ENCODE measurements at regions not wholly inside any gene's neighbourhood (a gene's known extent, or its start where the extent isn't known, plus 50 kb on each side); places are given as distances from the start of the nearest gene placed in this dataset.
"Not testable (repeated sequence)": the region's sequence is repeated elsewhere in the genome, so short reads cannot be mapped to it uniquely, and the experiment has no call there.

DNA sequence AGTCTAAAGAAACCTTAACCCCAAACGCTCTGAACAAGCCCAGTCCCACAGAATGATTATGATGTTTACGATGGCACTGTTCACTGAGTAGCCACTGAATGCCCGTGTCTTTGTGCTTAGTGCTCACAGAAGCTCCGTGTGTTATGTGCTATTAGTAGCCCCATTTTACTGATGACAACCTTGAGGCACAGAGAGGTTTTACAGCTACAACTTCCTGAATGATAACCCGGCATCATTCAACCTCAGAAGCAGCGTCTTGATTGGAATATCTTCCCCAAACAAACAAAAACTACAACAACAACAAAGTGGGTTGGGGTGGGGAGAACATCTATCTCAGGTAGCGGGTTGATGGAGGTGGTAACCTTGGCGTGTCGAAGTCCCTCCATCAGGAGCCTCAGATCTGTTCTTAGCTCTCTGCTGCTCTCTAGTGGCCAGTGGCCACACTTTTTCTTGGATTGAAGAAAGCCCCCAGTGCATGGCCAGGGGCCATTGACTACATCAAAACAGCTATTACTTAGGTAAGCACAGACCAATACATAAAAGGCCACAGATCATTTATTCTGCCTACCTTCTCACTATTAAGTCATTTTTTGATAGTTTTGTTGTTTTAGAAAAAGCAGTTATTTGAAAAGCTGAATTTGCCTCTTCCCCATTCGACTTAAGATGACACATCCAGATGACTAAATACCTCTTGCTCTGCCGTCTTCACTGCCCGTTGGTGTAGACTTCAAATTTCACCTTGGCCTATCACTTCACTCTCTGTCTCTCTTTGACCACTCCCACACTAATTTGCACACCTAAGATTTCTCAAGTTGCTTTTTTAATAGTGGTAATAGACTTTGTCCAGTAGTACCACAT lies 376.9 kb downstream of the GALC start:
- H3K27ac Mint-ChIP-seq, result no peak overlapping the region
- H3K4me3 Mint-ChIP-seq, result no peak overlapping the region
- H3K27me3 Mint-ChIP-seq, result peaks cover 2% of the 10 kb centered on the region
- H3K9me3 Mint-ChIP-seq, result peaks cover 8% of the 10 kb centered on the region
- no peaks in the 10 kb centered on the region for H3K36me3 Mint-ChIP-seq (ENCODE audit: low read depth)
- peak; percentile 29 for DNase-seq
- no peaks in the 10 kb centered on the region for H3K4me1 Mint-ChIP-seq (ENCODE audit: low read depth)

DNA sequence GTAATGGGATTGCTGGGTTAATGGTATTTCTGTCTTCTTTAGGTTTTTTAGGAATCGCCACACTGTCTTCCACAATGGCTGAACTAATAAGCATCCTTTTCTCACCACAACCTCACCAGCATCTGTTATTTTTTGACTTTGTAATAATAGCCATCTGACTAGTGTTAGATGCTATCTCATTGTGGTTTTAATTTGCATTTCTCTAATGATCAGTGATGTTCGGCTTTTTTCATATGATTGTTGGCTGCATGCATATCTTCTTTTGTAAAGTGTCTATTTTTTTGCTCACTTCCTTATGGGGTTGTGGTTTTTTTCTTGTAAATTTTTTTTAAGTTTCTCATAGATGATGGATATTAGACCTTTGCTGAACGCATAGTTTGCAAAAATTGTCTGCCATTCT lies 377.9 kb downstream of the GALC start:
- Mint-ChIP-seq H3K4me3 (no peak overlapping the region), H3K36me3 (ENCODE audit: low read depth) (no peaks in the 10 kb centered on the region), H3K9me3 (peaks cover 2% of the 10 kb centered on the region), H3K27ac (no peak overlapping the region), H3K27me3 (peaks cover 2% of the 10 kb centered on the region), H3K4me1 (ENCODE audit: low read depth) (no peaks in the 10 kb centered on the region)
- DNase-seq, result no peak

DNA sequence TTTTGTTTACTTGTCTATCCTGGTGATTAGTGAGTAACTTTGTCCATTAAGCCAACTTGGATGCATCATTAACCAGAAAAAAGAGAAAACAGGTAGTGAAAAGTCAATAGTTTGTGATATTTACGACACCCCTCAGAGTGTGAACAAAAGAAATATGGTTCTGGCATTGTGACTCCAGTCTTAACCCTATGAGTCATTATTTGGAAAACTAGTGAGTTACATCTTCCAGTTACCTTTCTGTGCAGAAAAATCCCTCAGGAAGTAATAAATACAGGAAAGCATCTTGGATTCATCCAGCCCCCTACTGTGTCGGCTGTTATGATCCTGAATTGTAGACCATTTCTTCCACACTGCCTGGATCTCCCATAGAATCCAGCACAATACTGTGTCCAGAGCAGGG lies 379.1 kb downstream of the GALC start:
- H3K4me1 Mint-ChIP-seq (ENCODE audit: low read depth), result no peaks in the 10 kb centered on the region
- H3K9me3 Mint-ChIP-seq, result no peaks in the 10 kb centered on the region
- no peaks in the 10 kb centered on the region for H3K36me3 Mint-ChIP-seq (ENCODE audit: low read depth)
- no peak overlapping the region for H3K27ac Mint-ChIP-seq
- no peak overlapping the region for H3K4me3 Mint-ChIP-seq
- peaks cover 2% of the 10 kb centered on the region for H3K27me3 Mint-ChIP-seq
- DNase-seq, result no peak

DNA sequence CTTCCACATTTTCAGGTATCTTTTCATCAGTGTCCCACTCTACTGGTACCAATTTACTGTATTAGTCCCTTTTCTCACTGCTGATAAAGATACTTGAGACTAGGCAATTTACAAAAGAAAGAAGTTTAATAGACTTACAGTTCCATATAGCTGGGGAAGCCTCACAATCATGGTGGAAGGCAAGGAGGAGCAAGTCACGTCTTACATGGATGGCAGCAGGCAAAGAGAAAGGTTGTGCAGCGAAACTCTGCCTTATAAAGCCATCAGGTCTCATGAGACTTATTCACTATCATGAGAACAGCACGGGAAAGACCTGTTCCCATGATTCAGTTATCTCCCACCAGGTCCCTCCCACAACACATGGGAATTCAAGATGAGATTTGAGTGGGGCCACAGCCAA lies 385.9 kb downstream of the GALC start:
- not testable (repeated sequence) for DNase-seq; H3K4me1 Mint-ChIP-seq (ENCODE audit: low read depth); H3K36me3 Mint-ChIP-seq (ENCODE audit: low read depth); H3K27me3 Mint-ChIP-seq; H3K4me3 Mint-ChIP-seq; H3K27ac Mint-ChIP-seq
- peaks cover 13% of the 10 kb centered on the region for H3K9me3 Mint-ChIP-seq

DNA sequence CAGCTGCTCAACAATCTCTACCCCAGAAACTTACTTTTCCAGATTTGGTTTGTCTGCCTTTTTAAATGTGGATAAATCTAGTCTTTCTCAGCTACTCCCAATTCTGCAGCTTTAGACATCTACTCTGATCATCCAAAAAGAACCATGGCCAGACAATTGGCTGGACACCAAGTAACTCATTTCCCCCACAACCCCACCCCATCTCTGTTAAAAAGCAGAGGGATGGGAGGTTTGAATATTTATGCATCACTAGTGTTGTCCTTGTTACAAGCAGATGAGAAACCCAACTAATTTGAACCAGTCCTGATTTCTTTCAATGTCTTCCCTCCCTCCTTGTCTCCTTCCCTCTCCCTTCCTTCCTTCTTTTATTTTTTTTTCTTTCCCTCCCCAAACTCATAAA lies 391.9 kb downstream of the GALC start:
- Mint-ChIP-seq H3K27ac (no peak overlapping the region), H3K27me3 (no peaks in the 10 kb centered on the region), H3K4me3 (no peak overlapping the region), H3K4me1 (ENCODE audit: low read depth) (no peaks in the 10 kb centered on the region), H3K9me3 (peaks cover 6% of the 10 kb centered on the region), H3K36me3 (ENCODE audit: low read depth) (no peaks in the 10 kb centered on the region)
- DNase-seq, result no peak

DNA sequence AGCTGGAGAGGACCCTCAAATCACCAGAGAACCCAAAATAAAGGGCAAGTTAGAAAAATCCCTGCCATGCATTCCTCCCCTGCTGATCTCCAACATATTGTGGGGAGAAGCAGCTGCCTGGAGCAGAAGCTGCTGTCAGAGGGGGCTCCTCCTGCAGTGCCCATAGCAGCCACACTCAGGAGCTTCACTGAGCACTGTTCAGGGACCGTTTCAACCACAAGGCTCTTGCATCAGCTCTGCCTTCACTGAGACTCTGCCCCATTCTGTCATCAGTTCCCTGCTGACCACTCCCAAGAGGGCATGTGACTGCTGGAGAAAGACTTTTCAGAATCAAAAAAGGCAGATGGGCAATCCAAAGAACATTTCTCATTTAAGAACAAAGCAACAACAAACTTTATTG lies 392.7 kb downstream of the GALC start:
- peaks cover 3% of the 10 kb centered on the region for H3K9me3 Mint-ChIP-seq
- no peak overlapping the region for H3K27ac Mint-ChIP-seq
- no peaks in the 10 kb centered on the region for H3K27me3 Mint-ChIP-seq
- H3K4me3 Mint-ChIP-seq, result no peak overlapping the region
- no peaks in the 10 kb centered on the region for H3K36me3 Mint-ChIP-seq (ENCODE audit: low read depth)
- no peak for DNase-seq
- H3K4me1 Mint-ChIP-seq (ENCODE audit: low read depth), result no peaks in the 10 kb centered on the region

DNA sequence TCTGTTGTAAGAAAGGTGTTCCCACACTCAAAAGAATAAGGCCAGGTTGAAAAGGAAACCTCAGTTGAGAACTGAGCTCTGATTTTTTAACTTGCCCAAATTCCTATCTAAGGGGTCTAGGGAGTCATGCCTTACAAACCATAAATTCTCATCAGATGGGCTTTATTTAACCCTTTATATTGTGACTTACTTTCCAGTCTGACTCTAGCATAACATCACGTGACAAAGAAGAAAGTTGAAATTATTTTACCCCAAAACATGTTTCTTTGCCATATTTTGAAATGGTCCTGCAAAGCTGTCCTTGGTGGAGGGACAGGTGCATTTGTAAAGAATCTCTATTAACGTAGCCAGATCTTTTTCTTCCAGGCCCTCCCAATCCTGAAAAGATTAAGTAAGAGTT lies 411.7 kb downstream of the GALC start:
- no peak for DNase-seq
- no peak overlapping the region for H3K4me3 Mint-ChIP-seq
- H3K4me1 Mint-ChIP-seq (ENCODE audit: low read depth), result no peaks in the 10 kb centered on the region
- H3K27ac Mint-ChIP-seq, result no peak overlapping the region
- peaks cover 2% of the 10 kb centered on the region for H3K9me3 Mint-ChIP-seq
- no peaks in the 10 kb centered on the region for H3K27me3 Mint-ChIP-seq
- no peaks in the 10 kb centered on the region for H3K36me3 Mint-ChIP-seq (ENCODE audit: low read depth)

DNA sequence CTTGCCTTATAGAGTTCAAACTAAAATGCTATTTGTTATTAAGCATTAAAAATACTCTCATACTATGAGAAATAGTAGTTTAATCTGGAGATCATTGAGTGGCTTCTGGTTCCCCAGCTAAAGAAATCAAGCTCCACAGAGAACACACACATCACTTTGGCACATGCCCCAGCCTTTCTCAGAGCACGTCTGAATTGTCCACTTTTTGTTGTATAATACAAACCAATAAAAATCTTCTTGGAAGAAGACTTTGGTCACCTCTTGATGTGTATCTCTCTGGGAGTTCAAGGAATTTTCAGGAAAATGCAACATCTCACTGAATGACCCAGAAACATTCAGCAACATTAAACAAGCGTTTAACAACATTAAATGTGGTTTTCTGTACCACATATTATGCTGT lies 413.9 kb downstream of the GALC start:
- H3K4me3 Mint-ChIP-seq, result no peak overlapping the region
- no peaks in the 10 kb centered on the region for H3K4me1 Mint-ChIP-seq (ENCODE audit: low read depth)
- no peaks in the 10 kb centered on the region for H3K36me3 Mint-ChIP-seq (ENCODE audit: low read depth)
- no peak overlapping the region for H3K27ac Mint-ChIP-seq
- no peaks in the 10 kb centered on the region for H3K27me3 Mint-ChIP-seq
- peaks cover 2% of the 10 kb centered on the region for H3K9me3 Mint-ChIP-seq
- DNase-seq, result no peak

DNA sequence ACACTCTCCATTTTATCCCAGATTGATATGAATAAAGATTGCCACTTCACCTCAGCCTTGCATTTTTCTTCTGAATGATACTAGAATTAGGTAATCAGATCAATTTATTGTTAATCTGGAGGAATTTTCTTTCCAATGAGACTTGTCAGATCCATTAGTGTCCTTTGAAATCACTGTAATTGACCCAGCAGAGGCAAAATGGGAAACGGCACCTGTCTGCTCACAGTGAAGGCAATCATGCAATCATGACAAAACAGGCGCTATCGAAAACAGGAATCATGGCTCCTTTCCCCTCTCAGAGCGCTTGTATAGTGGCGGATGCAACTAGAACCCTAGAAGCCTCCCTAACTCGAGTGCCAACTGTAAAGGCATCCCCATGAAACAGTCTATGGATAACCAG lies 417.6 kb downstream of the GALC start:
- H3K27ac Mint-ChIP-seq, result no peak overlapping the region
- H3K36me3 Mint-ChIP-seq (ENCODE audit: low read depth), result no peaks in the 10 kb centered on the region
- H3K9me3 Mint-ChIP-seq, result no peaks in the 10 kb centered on the region
- no peak overlapping the region for H3K4me3 Mint-ChIP-seq
- no peaks in the 10 kb centered on the region for H3K4me1 Mint-ChIP-seq (ENCODE audit: low read depth)
- no peak for DNase-seq
- no peaks in the 10 kb centered on the region for H3K27me3 Mint-ChIP-seq

DNA sequence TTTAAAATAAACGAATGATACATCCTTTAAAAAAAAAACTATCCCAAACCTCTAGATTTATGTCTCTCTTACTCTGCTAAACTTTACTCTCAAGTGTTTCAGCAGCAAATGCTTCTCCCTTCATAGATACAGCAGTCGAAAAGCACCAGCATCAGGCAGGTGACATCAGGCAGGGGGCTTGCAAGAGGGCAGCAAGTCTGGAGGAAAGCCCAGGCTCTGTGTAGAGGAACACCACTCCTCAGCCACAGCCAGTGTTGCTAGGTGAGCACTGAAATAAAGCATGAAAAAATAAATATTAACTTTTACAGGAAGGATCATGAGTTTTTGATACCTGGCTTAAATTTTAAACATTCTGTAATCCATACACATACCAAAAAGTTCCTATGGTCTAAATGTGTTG lies 419.4 kb downstream of the GALC start:
- H3K27me3 Mint-ChIP-seq, result no peaks in the 10 kb centered on the region
- H3K4me1 Mint-ChIP-seq (ENCODE audit: low read depth), result no peaks in the 10 kb centered on the region
- no peak overlapping the region for H3K27ac Mint-ChIP-seq
- no peak overlapping the region for H3K4me3 Mint-ChIP-seq
- no peaks in the 10 kb centered on the region for H3K9me3 Mint-ChIP-seq
- no peaks in the 10 kb centered on the region for H3K36me3 Mint-ChIP-seq (ENCODE audit: low read depth)
- no peak for DNase-seq

DNA sequence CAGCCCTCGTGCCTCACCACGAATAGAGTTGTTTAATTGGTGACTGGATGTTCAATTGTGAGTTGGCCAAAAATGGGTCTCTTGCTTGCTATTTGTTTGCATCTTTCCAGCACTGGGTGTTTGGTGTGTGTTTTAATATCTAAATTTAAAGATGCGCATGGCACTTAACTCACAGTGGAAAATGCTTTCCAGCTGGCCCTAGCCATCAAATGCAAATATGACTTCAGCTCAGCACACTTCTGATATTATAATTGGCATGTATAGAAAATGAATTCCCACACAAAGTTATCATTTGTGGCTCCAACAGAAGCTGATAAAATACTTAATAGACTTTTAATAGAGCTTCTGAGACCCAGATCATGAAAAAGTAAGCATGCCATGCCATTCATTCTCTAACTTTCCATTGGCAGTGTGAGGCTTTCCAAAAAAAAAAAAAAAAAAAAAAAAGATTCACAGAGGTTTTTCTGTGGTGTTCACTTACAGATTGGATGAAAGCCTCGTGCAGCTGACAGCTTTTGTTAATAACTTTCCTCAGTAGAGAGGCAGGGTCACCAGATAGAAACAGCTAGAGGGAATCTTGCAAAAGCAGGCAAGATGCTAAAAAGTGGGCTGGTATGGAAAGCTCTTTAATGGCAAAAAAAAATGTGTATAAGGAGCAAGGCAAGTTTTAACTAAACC lies 425.2 kb downstream of the GALC start:
- Mint-ChIP-seq H3K27me3 (no peaks in the 10 kb centered on the region), H3K9me3 (peaks cover 3% of the 10 kb centered on the region), H3K4me1 (ENCODE audit: low read depth) (no peaks in the 10 kb centered on the region), H3K4me3 (no peak overlapping the region), H3K36me3 (ENCODE audit: low read depth) (no peaks in the 10 kb centered on the region), H3K27ac (no peak overlapping the region)
- DNase-seq, result no peak

DNA sequence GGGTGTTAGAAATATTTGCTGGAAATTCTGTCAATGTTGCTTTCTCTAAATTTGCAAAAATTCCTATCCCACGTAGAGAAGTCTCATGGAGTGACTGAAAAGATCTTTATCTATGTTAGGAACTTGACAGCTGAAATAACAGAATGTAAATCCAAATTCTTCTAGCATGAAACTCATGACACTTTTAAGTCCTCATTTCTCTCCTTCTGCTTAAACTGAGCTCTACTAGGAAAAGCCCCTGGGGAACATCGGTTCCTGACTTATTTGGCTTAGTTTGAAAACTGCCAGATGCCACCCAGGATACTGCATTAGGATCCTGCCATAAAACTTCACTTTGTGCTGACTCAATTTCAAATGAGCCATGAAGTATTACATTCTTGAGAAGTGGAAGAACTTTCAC lies 426.0 kb downstream of the GALC start:
- peaks cover 5% of the 10 kb centered on the region for H3K9me3 Mint-ChIP-seq
- H3K27ac Mint-ChIP-seq, result no peak overlapping the region
- H3K27me3 Mint-ChIP-seq, result no peaks in the 10 kb centered on the region
- DNase-seq, result no peak
- no peaks in the 10 kb centered on the region for H3K4me1 Mint-ChIP-seq (ENCODE audit: low read depth)
- H3K4me3 Mint-ChIP-seq, result no peak overlapping the region
- no peaks in the 10 kb centered on the region for H3K36me3 Mint-ChIP-seq (ENCODE audit: low read depth)

DNA sequence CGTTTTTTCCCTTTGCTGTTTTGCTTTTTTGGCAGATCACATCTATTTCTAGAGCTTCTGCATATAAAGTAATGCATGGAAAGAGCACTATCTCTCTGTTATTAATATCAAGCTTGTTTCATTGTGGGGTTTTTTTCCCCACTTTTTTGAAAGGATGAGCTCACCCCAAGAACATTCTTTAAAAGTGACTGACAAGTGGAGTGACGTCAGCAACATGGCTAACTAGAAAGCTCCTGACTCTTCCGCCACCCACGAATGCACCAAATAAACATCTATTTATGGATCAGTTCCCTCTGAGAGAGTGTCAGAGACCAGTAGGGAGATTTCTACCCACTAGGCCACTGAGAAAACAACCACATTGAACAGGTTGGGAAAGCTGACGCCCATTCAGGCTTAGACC lies 445.4 kb downstream of the GALC start:
- Mint-ChIP-seq H3K4me1 (ENCODE audit: low read depth) (no peaks in the 10 kb centered on the region), H3K36me3 (ENCODE audit: low read depth) (no peaks in the 10 kb centered on the region), H3K27ac (no peak overlapping the region), H3K4me3 (no peak overlapping the region), H3K27me3 (no peaks in the 10 kb centered on the region), H3K9me3 (peaks cover 5% of the 10 kb centered on the region)
- DNase-seq, result no peak

DNA sequence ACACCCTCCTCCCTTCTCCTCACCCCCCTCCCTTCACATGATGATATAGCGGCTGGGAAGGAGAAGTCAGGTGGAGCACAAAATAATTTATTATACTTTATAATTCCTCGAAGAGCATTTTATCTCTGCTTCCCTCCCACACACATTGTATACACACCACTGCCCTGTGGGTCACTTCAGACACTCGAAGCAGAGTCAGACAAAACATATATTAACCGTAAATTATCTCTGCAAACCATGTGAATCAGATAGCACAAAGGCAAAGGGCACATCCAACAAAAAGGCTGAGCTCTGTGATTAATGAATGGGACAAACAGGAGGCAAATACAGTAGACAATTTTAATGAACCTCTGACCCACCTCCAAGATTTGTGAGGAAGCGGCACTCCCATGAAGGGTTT lies 450.7 kb downstream of the GALC start:
- no peak for DNase-seq
- Mint-ChIP-seq H3K4me3 (no peak overlapping the region), H3K27me3 (no peaks in the 10 kb centered on the region), H3K4me1 (ENCODE audit: low read depth) (no peaks in the 10 kb centered on the region), H3K27ac (no peak overlapping the region), H3K36me3 (ENCODE audit: low read depth) (no peaks in the 10 kb centered on the region), H3K9me3 (peaks cover 3% of the 10 kb centered on the region)

DNA sequence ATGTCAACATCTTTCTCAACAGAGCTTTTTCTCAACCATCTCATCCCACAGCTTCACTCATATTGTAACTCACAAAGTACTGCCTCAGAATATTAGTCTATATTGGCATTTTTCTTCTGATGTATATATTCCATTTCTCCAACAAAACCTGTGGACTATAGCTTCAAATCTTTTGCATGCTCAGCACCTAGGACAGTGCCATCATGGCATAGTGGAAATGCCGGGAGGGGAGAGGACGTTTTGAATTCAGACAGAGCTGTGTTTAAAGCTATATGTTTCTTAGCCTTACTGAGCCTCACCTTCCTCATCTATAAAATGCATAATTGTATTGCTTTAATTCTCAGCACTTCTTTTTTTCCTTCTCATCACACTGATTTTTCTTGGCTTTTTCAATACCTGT lies 452.6 kb downstream of the GALC start:
- Mint-ChIP-seq H3K27ac (no peak overlapping the region), H3K36me3 (ENCODE audit: low read depth) (no peaks in the 10 kb centered on the region), H3K27me3 (no peaks in the 10 kb centered on the region), H3K4me1 (ENCODE audit: low read depth) (no peaks in the 10 kb centered on the region), H3K9me3 (peaks cover 3% of the 10 kb centered on the region), H3K4me3 (no peak overlapping the region)
- DNase-seq, result no peak
